C4-2B (cell line): ENCODE measurements at regions not wholly inside any gene's neighbourhood (a gene's known extent, or its start where the extent isn't known, plus 50 kb on each side); places are given as distances from the start of the nearest gene placed in this dataset.

Experiments used
- ZFX ChIP-seq: fragments of 450-650 bp; IDR thresholded peaks from 2 replicates; pipeline ENCODE4 v1.6.1; 2017
- TF ChIP-seq, protein P1 (sequence below): fragments of 450-650 bp; conservative IDR thresholded peaks from 2 replicates; pipeline ENCODE4 v1.5.1; 2017; ENCODE audit warnings: mild to moderate bottlenecking

GRCh38 chr5:93644760-93645159 is 61.7 kb downstream of the NR2F1 start:
- TF ChIP-seq, protein P1, sequence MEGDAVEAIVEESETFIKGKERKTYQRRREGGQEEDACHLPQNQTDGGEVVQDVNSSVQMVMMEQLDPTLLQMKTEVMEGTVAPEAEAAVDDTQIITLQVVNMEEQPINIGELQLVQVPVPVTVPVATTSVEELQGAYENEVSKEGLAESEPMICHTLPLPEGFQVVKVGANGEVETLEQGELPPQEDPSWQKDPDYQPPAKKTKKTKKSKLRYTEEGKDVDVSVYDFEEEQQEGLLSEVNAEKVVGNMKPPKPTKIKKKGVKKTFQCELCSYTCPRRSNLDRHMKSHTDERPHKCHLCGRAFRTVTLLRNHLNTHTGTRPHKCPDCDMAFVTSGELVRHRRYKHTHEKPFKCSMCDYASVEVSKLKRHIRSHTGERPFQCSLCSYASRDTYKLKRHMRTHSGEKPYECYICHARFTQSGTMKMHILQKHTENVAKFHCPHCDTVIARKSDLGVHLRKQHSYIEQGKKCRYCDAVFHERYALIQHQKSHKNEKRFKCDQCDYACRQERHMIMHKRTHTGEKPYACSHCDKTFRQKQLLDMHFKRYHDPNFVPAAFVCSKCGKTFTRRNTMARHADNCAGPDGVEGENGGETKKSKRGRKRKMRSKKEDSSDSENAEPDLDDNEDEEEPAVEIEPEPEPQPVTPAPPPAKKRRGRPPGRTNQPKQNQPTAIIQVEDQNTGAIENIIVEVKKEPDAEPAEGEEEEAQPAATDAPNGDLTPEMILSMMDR, result no peak
- TF ChIP-seq ZFX, result no peak
